H1 (cell line): ENCODE measurements at regions not wholly inside any gene's neighbourhood (a gene's known extent, or its start where the extent isn't known, plus 50 kb on each side); places are given as distances from the start of the nearest gene placed in this dataset.

Source experiments
- ATF3 ChIP-seq: IDR thresholded peaks from 2 replicates; pipeline ENCODE4 v1.6.1; 2011; ENCODE audit warnings: low read depth, mild to moderate bottlenecking, low read length; ENCODE audit not compliant: insufficient read depth
- EGR1 ChIP-seq: IDR thresholded peaks from 2 replicates; pipeline ENCODE4 v1.6.1; 2011; ENCODE audit warnings: low read depth, low read length, borderline replicate concordance
- EP300 ChIP-seq, 2 experiments: IDR thresholded peaks; 1 replicate in 1 of 2; 2 replicates in 1 of 2; pipeline ENCODE4 v1.6.1; 2011 to 2012; ENCODE audit warnings: low read depth in 2 of 2, low read length in 2 of 2, mild to moderate bottlenecking in 2 of 2, borderline replicate concordance in 1 of 2, inconsistent platforms in 1 of 2, moderate library complexity in 1 of 2
- MAX ChIP-seq: IDR thresholded peaks from 2 replicates; pipeline ENCODE4 v1.6.1; 2012; ENCODE audit warnings: inconsistent platforms
- POLR2A ChIP-seq, 2 experiments: IDR thresholded peaks; 1 replicate in 1 of 2; 2 replicates in 1 of 2; pipeline ENCODE4 v1.6.1; 2011; ENCODE audit warnings: low read depth in 2 of 2, low read length in 2 of 2, mild to moderate bottlenecking in 2 of 2; ENCODE audit errors: control extremely low read depth in 1 of 2

GRCh38 chr10:10830293-10830986, 187.2 kb upstream of the CELF2 start:
- TF ChIP-seq POLR2A (IDR thresholded peaks at IDR 0.05; ENCODE audit: control extremely low read depth in 1 of 2, low read depth in 2 of 2, low read length in 2 of 2) (no peak), EGR1 (no peak), MAX (no peak), EP300 (IDR thresholded peaks at IDR 0.05; ENCODE audit: borderline replicate concordance in 1 of 2, low read depth in 2 of 2, low read length in 2 of 2) (no peak), ATF3 (no peak)
